ENCODE measurements at regions not wholly inside any gene's neighbourhood (a gene's known extent, or its start where the extent isn't known, plus 50 kb on each side); places are given as distances from the start of the nearest gene placed in this dataset.
A peak's percentile ranks its signal among the peaks of the same experiment; 100 is the strongest.

- H3K27ac ChIP-seq = no peak overlapping the region
- H3K36me3 ChIP-seq (ENCODE audit: control insufficient read depth, insufficient read depth, low read length) = no peaks in the 10 kb centered on the region
- H3K9ac ChIP-seq = no peak overlapping the region
- H3K79me2 ChIP-seq = no peaks in the 10 kb centered on the region
- H3K4me2 ChIP-seq (ENCODE audit: low read length) = no peak overlapping the region
- no peaks in the 10 kb centered on the region for H3K27me3 ChIP-seq (ENCODE audit: control insufficient read depth, insufficient read depth, low read length)
- peaks cover 6% of the 10 kb centered on the region for H3K4me1 ChIP-seq
- peak overlapping the region; percentile 40 for H2AFZ ChIP-seq
- no peaks in the 10 kb centered on the region for H3K9me3 ChIP-seq (ENCODE audit: control insufficient read depth, low read length)
- no peak for TF ChIP-seq CTCF (IDR thresholded peaks at IDR 0.05)
- no peak overlapping the region for H3K4me3 ChIP-seq (ENCODE audit: low read depth, low read length)
These were observed 91.0 kb upstream of the ANKH start for GRCh38 chr5:14962604-14963003.

GRCh38 chr5:14960120-14960462 lies 88.5 kb upstream of the ANKH start:
- Histone ChIP-seq H3K9me3 (ENCODE audit: control insufficient read depth, low read length) (no peaks in the 10 kb centered on the region), H3K4me1 (peaks cover 16% of the 10 kb centered on the region), H2AFZ (peak overlapping the region; percentile 81), H3K27me3 (ENCODE audit: control insufficient read depth, insufficient read depth, low read length) (no peaks in the 10 kb centered on the region), H3K9ac (no peak overlapping the region), H3K36me3 (ENCODE audit: control insufficient read depth, insufficient read depth, low read length) (no peaks in the 10 kb centered on the region), H3K4me2 (ENCODE audit: low read length) (no peak overlapping the region), H3K27ac (peak overlapping the region; percentile 87), H3K79me2 (no peaks in the 10 kb centered on the region), H3K4me3 (ENCODE audit: low read depth, low read length) (no peak overlapping the region)
- TF ChIP-seq CTCF (IDR thresholded peaks at IDR 0.05) = no peak

GRCh38 chr5:14959399-14960119 lies 88.0 kb upstream of the ANKH start:
- peaks cover 16% of the 10 kb centered on the region for H3K4me1 ChIP-seq
- H3K9ac ChIP-seq = no peak overlapping the region
- H3K27me3 ChIP-seq (ENCODE audit: control insufficient read depth, insufficient read depth, low read length) = no peaks in the 10 kb centered on the region
- no peaks in the 10 kb centered on the region for H3K36me3 ChIP-seq (ENCODE audit: control insufficient read depth, insufficient read depth, low read length)
- H2AFZ ChIP-seq = peak overlapping the region; percentile 81
- H3K79me2 ChIP-seq = no peaks in the 10 kb centered on the region
- TF ChIP-seq CTCF (IDR thresholded peaks at IDR 0.05) = no peak
- peak overlapping the region; percentile 87 for H3K27ac ChIP-seq
- H3K9me3 ChIP-seq (ENCODE audit: control insufficient read depth, low read length) = no peaks in the 10 kb centered on the region
- H3K4me3 ChIP-seq (ENCODE audit: low read depth, low read length) = no peak overlapping the region
- H3K4me2 ChIP-seq (ENCODE audit: low read length) = no peak overlapping the region

GRCh38 chr5:14958188-14958587 lies 86.6 kb upstream of the ANKH start:
- H3K4me1 ChIP-seq = peaks cover 16% of the 10 kb centered on the region

More at GRCh38 chr5:14958188-14958587, 86.6 kb upstream of the ANKH start:
- no peak overlapping the region for H3K4me2 ChIP-seq (ENCODE audit: low read length)
- H3K9ac ChIP-seq = no peak overlapping the region
- no peak for TF ChIP-seq CTCF (IDR thresholded peaks at IDR 0.05)
- H3K79me2 ChIP-seq = no peaks in the 10 kb centered on the region
- H3K4me3 ChIP-seq (ENCODE audit: low read depth, low read length) = no peak overlapping the region
- no peak overlapping the region for H2AFZ ChIP-seq
- H3K27me3 ChIP-seq (ENCODE audit: control insufficient read depth, insufficient read depth, low read length) = no peaks in the 10 kb centered on the region
- no peaks in the 10 kb centered on the region for H3K9me3 ChIP-seq (ENCODE audit: control insufficient read depth, low read length)
- no peaks in the 10 kb centered on the region for H3K36me3 ChIP-seq (ENCODE audit: control insufficient read depth, insufficient read depth, low read length)
- H3K27ac ChIP-seq = peak overlapping the region; percentile 87
